ENCODE measurements at regions not wholly inside any gene's neighbourhood (a gene's known extent, or its start where the extent isn't known, plus 50 kb on each side); places are given as distances from the start of the nearest gene placed in this dataset.

GRCh38 chrX:49773993-49774392 is 55.1 kb upstream of the PAGE4 start:
- no peak for DNase-seq (ENCODE audit: low spot score)

DNA sequence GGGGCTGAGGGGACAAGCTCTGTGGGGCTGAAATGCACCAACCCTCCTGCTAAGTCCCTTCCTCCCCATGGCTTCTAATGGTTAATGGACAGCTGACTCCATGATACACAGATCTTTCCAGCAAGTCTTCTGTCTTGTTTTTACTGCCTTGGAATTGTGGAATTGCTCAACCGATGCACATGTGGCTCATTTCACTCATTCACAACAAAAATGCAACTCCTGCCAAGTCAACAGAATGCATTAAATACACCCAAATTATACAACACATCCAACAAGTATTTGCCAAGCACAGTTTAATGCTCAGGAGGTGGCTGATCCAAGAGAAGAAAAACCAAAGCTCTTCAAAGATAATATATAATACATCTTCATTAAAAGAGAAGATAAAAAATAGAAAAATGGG is 61.9 kb upstream of the PAGE4 start:
- DNase-seq (ENCODE audit: low spot score) = no peak

DNA sequence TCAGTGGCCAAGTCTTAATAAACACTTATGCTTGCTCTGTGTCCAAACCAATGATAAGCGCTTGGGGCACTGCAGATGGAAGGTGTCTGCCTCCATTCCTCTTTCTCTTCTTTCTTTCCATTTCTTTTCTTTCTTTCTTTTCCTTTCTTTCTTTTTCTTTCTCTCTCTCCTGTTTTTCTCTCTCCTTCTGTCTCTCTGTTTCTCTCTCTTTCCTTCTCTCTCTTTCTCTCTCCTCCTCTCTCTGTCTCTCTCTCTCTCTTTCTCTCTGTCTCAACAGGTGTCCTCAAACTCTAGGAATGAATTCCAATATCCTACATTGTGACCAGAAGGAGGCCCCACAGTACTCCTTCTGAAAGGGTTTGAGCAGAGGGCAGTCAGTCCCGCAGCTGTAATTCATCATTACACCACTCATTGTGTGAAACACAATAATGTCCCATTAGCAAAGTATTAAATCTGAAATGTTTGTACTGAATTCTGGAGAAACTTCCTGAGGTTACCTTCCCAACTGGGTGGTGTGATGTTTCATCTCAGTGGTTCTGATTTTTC is 66.5 kb upstream of the PAGE1 start:
- no peak for DNase-seq (ENCODE audit: low spot score)

- DNase-seq (ENCODE audit: low spot score) = peak; percentile 1
Measured at GRCh38 chrX:49761481-49761880, 65.7 kb upstream of the PAGE1 start.

DNA sequence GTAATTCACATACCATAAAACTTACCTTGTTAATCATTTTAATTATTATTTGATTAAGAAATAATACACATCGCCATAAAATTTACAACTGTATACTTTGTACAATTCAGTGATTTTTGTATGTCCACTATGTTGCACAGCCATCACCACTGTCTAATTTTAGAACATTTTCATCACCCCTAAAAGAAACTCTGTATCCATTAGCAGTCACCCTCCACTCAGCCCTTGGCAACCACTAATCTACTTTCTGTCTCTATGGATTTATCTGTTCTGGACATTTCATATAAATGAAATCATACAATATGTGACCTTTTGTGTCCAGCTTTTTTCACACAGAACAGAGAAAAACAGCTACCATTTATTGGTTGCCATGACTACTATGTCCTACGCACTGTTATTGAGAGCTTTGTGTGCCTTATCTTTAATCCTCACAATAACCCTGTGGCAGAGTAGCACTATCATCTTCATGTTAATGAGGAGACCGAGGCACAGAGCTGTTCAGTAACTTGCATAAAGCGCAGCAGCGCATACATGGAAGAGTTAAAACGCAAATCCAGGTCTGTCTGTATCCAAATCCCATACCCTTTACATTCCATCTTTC is 64.6 kb upstream of the PAGE1 start:
- DNase-seq (ENCODE audit: low spot score) = no peak

- DNase-seq (ENCODE audit: low spot score) = no peak
Measured at GRCh38 chrX:49756692-49757091, 60.9 kb upstream of the PAGE1 start.

DNA sequence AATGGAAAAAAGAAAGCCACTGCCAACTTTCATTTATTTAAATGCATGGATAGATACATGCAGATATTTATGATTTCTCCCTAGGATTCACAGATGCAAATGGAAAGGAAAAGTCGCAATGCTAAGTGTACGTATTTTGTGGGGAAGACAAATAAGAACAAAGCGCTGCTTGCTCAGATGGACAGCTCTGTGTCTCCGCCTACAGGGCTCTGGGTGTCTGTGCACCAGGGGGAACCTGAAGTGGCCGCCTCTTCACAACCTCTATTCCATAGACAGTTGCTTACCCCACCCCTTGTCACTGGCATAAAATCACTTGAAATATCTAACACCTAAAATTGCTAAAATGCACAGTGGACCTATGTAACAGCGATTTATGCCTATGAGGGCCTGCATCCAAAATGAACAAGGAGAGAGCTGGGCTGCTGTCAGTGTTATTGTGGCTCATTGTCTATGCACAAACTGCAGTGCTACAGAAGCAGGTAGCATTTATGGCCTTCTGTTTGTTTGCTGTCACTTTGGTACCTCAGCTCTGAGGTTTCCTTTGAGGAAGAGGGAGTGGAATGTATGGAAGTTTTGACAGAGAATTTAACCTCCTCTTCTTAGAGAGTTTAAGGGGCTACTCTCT is 58.6 kb upstream of the PAGE1 start:
- peak; percentile 14 for DNase-seq (ENCODE audit: low spot score)

- DNase-seq (ENCODE audit: low spot score) = no peak
Measured at GRCh38 chrX:49753691-49754090, 57.9 kb upstream of the PAGE1 start.

DNA sequence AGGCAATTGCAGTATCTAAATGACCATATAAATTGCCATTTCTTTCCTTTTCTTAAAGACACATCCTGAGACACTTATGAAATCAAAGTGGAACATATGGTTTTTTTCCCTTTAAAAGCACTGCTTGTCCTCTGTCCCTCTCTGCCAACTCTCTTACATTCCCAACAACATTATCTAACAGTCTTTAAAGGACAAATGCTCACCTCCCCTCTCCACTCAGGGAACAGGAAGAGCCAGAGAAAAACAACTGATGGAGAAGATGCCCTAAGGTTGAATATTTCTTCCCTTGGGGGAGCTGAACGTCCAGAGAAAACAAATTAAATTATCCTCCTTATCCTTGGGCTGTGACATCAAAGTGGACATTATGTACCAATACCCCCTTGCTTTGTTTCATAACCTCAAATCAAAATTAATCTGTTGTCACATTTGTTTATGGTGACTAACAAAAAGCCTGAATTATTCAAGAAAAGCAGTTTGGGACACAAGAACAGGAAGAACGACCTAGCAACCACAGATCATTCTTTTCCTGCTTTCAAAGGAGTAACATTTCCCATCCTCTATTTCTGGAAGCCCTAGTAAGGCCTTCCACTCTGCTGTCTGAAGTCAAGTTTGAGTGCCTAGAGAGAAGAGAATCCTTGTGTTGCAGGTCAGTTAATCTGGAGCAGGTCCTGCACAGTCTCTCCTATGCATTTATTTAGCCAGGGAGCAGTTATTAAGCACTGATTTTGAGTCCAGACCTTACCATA is 52.6 kb upstream of the PAGE1 start:
- no peak for DNase-seq (ENCODE audit: low spot score)

- no peak for DNase-seq (ENCODE audit: low spot score)
Measured at GRCh38 chrX:49746306-49746705, 50.5 kb upstream of the PAGE1 start.
